Activated naive CD8-positive, alpha-beta T cell treated with anti-CD3 and anti-CD28 coated beads for 36 hours (primary cell): ENCODE measurements at regions not wholly inside any gene's neighbourhood (a gene's known extent, or its start where the extent isn't known, plus 50 kb on each side); places are given as distances from the start of the nearest gene placed in this dataset.

Experiments
- DNase-seq: peaks from one replicate; pipeline ENCODE4 v3.0.0; 2021
- H3K27ac Mint-ChIP-seq: one replicate; pipeline ENCODE4 v1.8.0; 2022; ENCODE audit warnings: mild to moderate bottlenecking, moderate library complexity, mixed read lengths
- H3K27me3 Mint-ChIP-seq: one replicate; pipeline ENCODE4 v1.8.0; 2022; ENCODE audit warnings: mild to moderate bottlenecking, mixed read lengths
- H3K36me3 Mint-ChIP-seq: one replicate; pipeline ENCODE4 v1.8.0; 2021; ENCODE audit warnings: mild to moderate bottlenecking, mixed read lengths
- H3K4me1 Mint-ChIP-seq: one replicate; pipeline ENCODE4 v1.8.0; 2021; ENCODE audit warnings: mixed read lengths
- H3K4me3 Mint-ChIP-seq: one replicate; pipeline ENCODE4 v1.8.0; 2022; ENCODE audit warnings: mild to moderate bottlenecking, moderate library complexity, mixed read lengths
- H3K9me3 Mint-ChIP-seq: one replicate; pipeline ENCODE4 v1.8.0; 2022; ENCODE audit warnings: mixed read lengths

GRCh38 chr6:144809120-144809519 lies 524.0 kb downstream of the UTRN start:
- no peaks in the 10 kb centered on the region for H3K9me3 Mint-ChIP-seq
- H3K27me3 Mint-ChIP-seq = no peaks in the 10 kb centered on the region
- DNase-seq = no peak
- no peaks in the 10 kb centered on the region for H3K4me1 Mint-ChIP-seq
- peaks cover 14% of the 10 kb centered on the region for H3K36me3 Mint-ChIP-seq
- H3K27ac Mint-ChIP-seq = no peak overlapping the region
- H3K4me3 Mint-ChIP-seq = no peak overlapping the region

DNA sequence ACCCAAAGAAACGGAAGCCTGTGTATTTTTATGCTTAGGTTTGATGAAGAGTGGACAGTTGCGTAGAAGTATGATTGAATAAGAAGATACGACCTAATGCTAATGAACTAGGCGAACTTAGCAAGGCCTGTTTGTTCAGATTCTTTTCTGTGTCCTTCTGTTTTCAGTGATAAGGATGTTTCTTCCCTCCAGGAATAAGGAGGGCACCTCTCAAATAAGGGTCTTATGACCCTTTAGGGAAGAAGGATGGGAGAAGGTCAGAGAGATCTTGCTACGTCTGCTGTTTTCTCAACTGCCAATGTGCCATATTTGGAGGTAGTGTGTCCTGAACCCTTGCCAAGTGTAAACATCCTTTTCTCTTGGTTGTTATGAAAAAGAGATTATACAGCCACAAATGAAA lies 524.8 kb downstream of the UTRN start:
- Mint-ChIP-seq H3K4me3 (no peak overlapping the region), H3K27ac (no peak overlapping the region), H3K4me1 (no peaks in the 10 kb centered on the region), H3K36me3 (peaks cover 14% of the 10 kb centered on the region), H3K27me3 (no peaks in the 10 kb centered on the region), H3K9me3 (no peaks in the 10 kb centered on the region)
- no peak for DNase-seq

DNA sequence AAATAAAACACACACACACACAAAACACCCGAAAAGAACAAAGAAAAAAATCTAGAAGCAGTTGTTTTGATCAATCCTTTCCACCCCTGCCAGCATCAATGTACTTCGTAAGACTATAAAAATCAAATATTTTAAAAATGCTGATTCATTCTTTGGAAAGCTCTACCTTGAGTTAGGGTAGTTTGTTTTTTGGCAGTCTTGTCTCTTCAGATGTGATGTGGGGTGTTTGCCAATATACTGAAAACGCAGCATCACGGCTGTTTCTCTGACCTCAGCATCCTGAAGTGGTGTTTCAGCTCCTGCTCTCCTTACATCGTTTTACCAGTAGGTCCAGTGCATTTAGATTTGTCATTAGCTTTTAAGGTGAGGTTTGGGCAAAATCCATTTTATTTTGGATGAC lies 526.0 kb downstream of the UTRN start:
- Mint-ChIP-seq H3K9me3 (no peaks in the 10 kb centered on the region), H3K36me3 (peaks cover 8% of the 10 kb centered on the region), H3K4me1 (no peaks in the 10 kb centered on the region), H3K4me3 (no peak overlapping the region), H3K27me3 (no peaks in the 10 kb centered on the region), H3K27ac (no peak overlapping the region)
- DNase-seq = no peak

- DNase-seq = no peak
- peaks cover 2% of the 10 kb centered on the region for H3K4me1 Mint-ChIP-seq
- no peak overlapping the region for H3K4me3 Mint-ChIP-seq
- H3K27ac Mint-ChIP-seq = no peak overlapping the region
- H3K9me3 Mint-ChIP-seq = no peaks in the 10 kb centered on the region
- peaks cover 3% of the 10 kb centered on the region for H3K36me3 Mint-ChIP-seq
- no peaks in the 10 kb centered on the region for H3K27me3 Mint-ChIP-seq
Measured at GRCh38 chr6:144816936-144817335, 531.8 kb downstream of the UTRN start.

GRCh38 chr6:144820270-144820669 lies 535.1 kb downstream of the UTRN start:
- H3K9me3 Mint-ChIP-seq = no peaks in the 10 kb centered on the region

GRCh38 chr6:144823131-144823530 lies 538.0 kb downstream of the UTRN start:
- Mint-ChIP-seq H3K36me3 (peaks cover 9% of the 10 kb centered on the region), H3K4me3 (no peak overlapping the region), H3K9me3 (no peaks in the 10 kb centered on the region), H3K4me1 (peaks cover 2% of the 10 kb centered on the region), H3K27me3 (no peaks in the 10 kb centered on the region), H3K27ac (no peak overlapping the region)
- DNase-seq = no peak

More at GRCh38 chr6:144820270-144820669, 535.1 kb downstream of the UTRN start:
- no peak for DNase-seq
- H3K4me3 Mint-ChIP-seq = no peak overlapping the region
- peaks cover 6% of the 10 kb centered on the region for H3K36me3 Mint-ChIP-seq
- no peak overlapping the region for H3K27ac Mint-ChIP-seq
- H3K4me1 Mint-ChIP-seq = peaks cover 2% of the 10 kb centered on the region
- no peaks in the 10 kb centered on the region for H3K27me3 Mint-ChIP-seq

- Mint-ChIP-seq H3K27me3 (no peaks in the 10 kb centered on the region), H3K36me3 (peaks cover 9% of the 10 kb centered on the region), H3K4me1 (peaks cover 2% of the 10 kb centered on the region), H3K27ac (no peak overlapping the region), H3K9me3 (no peaks in the 10 kb centered on the region), H3K4me3 (no peak overlapping the region)
- no peak for DNase-seq
Measured at GRCh38 chr6:144824018-144824417, 538.9 kb downstream of the UTRN start.

- Mint-ChIP-seq H3K36me3 (peaks cover 3% of the 10 kb centered on the region), H3K4me1 (no peaks in the 10 kb centered on the region), H3K9me3 (no peaks in the 10 kb centered on the region)
Measured at GRCh38 chr6:144834426-144835038, 549.4 kb downstream of the UTRN start.

DNA sequence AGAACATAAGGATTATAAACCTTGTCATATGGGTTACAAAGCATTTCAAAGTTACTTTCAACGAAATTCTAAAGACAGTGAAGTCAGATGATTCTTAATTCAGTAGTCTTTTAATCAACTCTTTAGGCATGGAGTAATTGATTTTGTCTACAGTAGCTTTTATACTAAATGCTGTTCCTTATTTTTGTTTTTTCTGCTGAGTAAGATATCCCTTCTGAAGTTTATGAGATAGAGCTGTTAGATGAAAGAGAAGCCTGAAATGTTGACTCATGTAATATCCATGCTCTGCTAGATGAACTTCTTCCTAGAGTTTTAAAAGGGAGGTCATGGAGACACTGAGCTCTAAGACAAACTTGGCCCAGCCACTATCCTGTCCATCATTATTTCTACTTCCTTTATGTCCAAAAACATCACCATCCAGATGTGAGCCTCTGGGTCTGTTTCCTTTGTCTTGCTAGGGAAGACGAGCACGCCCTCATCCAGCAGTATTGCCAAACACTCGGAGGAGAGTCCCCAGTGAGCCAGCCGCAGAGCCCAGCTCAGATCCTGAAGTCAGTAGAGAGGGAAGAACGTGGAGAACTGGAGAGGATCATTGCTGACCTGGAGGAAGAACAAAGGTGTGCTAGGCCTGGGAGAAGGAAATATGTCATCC lies 550.3 kb downstream of the UTRN start:
- H3K27me3 Mint-ChIP-seq = no peaks in the 10 kb centered on the region
- no peaks in the 10 kb centered on the region for H3K4me1 Mint-ChIP-seq
- no peak for DNase-seq
- H3K9me3 Mint-ChIP-seq = no peaks in the 10 kb centered on the region
- H3K36me3 Mint-ChIP-seq = peaks cover 3% of the 10 kb centered on the region
- H3K4me3 Mint-ChIP-seq = no peak overlapping the region
- H3K27ac Mint-ChIP-seq = no peak overlapping the region

More at GRCh38 chr6:144834426-144835038, 549.4 kb downstream of the UTRN start:
- Mint-ChIP-seq H3K4me3 (no peak overlapping the region), H3K27ac (no peak overlapping the region), H3K27me3 (no peaks in the 10 kb centered on the region)
- DNase-seq = no peak

DNA sequence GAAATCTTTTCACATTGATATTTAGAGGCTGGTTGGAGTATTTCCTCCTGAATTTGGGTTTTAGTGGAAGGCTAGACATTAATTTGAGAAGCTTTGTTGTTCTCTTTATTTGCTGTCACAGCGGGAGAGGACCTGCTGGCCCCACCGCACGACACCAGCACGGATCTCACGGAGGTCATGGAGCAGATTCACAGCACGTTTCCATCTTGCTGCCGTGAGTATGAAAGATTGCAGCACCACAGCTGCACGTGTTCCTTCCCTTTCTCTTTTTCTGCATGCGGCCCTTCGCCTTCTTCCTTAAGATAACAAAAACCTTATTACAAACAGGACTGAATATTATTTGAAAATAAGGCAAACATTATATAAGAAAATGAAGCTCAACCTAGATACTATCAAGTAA lies 555.5 kb downstream of the UTRN start:
- Mint-ChIP-seq H3K27ac (no peak overlapping the region), H3K4me1 (no peaks in the 10 kb centered on the region), H3K27me3 (no peaks in the 10 kb centered on the region), H3K36me3 (peaks cover 3% of the 10 kb centered on the region), H3K4me3 (no peak overlapping the region), H3K9me3 (no peaks in the 10 kb centered on the region)
- no peak for DNase-seq

- no peak overlapping the region for H3K4me3 Mint-ChIP-seq
- DNase-seq = no peak
- no peaks in the 10 kb centered on the region for H3K9me3 Mint-ChIP-seq
- H3K36me3 Mint-ChIP-seq = peaks cover 7% of the 10 kb centered on the region
- no peaks in the 10 kb centered on the region for H3K27me3 Mint-ChIP-seq
- no peaks in the 10 kb centered on the region for H3K4me1 Mint-ChIP-seq
- H3K27ac Mint-ChIP-seq = no peak overlapping the region
Measured at GRCh38 chr6:144843701-144844100, 558.6 kb downstream of the UTRN start.

- H3K27me3 Mint-ChIP-seq = no peaks in the 10 kb centered on the region
- H3K36me3 Mint-ChIP-seq = peaks cover 7% of the 10 kb centered on the region
- no peaks in the 10 kb centered on the region for H3K4me1 Mint-ChIP-seq
- H3K4me3 Mint-ChIP-seq = no peak overlapping the region
- no peak overlapping the region for H3K27ac Mint-ChIP-seq
- H3K9me3 Mint-ChIP-seq = no peaks in the 10 kb centered on the region
- DNase-seq = no peak
Measured at GRCh38 chr6:144844596-144844995, 559.5 kb downstream of the UTRN start.

- Mint-ChIP-seq H3K27me3 (no peaks in the 10 kb centered on the region), H3K4me3 (no peak overlapping the region), H3K36me3 (peaks cover 7% of the 10 kb centered on the region), H3K4me1 (no peaks in the 10 kb centered on the region), H3K9me3 (no peaks in the 10 kb centered on the region), H3K27ac (no peak overlapping the region)
- DNase-seq = no peak
Measured at GRCh38 chr6:144845186-144845585, 560.1 kb downstream of the UTRN start.

- Mint-ChIP-seq H3K9me3 (no peaks in the 10 kb centered on the region), H3K4me1 (no peaks in the 10 kb centered on the region), H3K27ac (no peak overlapping the region), H3K27me3 (no peaks in the 10 kb centered on the region), H3K36me3 (peaks cover 7% of the 10 kb centered on the region), H3K4me3 (no peak overlapping the region)
- no peak for DNase-seq
Measured at GRCh38 chr6:144847916-144848315, 562.8 kb downstream of the UTRN start.

DNA sequence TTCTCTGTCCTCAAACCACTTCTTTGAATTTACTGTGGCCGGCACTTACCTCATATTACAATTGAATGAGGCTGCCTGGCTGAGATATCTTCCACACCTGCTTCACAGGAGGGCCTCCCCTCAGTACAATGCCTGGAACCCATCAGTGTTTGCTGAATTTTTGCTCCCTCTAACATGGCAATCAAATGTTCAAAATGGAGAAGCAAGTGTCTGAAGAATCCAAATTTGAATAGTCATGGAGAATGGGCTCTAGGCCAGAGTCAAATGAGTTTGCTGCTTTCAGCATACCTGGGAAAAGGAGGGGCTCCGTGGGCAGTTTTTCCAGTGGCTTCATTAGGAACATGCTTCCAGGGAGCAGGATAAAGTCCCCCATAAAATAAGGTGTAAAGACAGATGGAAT lies 564.8 kb downstream of the UTRN start:
- no peak for DNase-seq
- Mint-ChIP-seq H3K4me1 (peaks cover 4% of the 10 kb centered on the region), H3K9me3 (no peaks in the 10 kb centered on the region), H3K27ac (no peak overlapping the region), H3K4me3 (no peak overlapping the region), H3K27me3 (no peaks in the 10 kb centered on the region), H3K36me3 (peaks cover 7% of the 10 kb centered on the region)

- DNase-seq = no peak
- no peaks in the 10 kb centered on the region for H3K36me3 Mint-ChIP-seq
- peak overlapping the region; percentile 64 for H3K27ac Mint-ChIP-seq
- peaks cover 4% of the 10 kb centered on the region for H3K4me1 Mint-ChIP-seq
- H3K4me3 Mint-ChIP-seq = no peak overlapping the region
- no peaks in the 10 kb centered on the region for H3K27me3 Mint-ChIP-seq
- no peaks in the 10 kb centered on the region for H3K9me3 Mint-ChIP-seq
Measured at GRCh38 chr6:144853603-144854002, 568.5 kb downstream of the UTRN start.
